ENCODE measurements at regions not wholly inside any gene's neighbourhood (a gene's known extent, or its start where the extent isn't known, plus 50 kb on each side); places are given as distances from the start of the nearest gene placed in this dataset.

DNA sequence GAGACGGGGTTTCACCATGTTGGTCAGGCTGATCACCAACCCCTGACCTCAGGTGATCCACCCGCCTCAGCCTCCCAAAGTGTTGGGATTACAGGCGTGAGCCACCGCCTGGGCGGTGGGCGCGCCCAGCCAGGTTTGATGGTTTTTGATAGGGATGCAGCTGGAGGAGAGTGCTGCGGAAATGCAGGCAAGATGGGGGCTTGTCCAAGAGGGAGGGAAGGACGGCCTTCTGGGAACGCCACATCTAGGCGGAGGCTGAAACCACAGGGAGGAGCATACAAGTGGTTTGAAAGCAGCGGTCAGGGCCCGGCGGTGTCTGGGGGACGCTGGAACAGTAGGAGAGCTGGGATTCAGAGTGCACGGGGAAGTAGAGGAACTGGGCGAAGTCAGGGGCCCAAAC, 134.6 kb downstream of the VRK1 start:
- FAIRE-seq (no peak), DNase-seq (ENCODE audit: insufficient read length, low spot score) (no peak)
- no peak for TF ChIP-seq POLR2A (IDR thresholded peaks at IDR 0.05; ENCODE audit: low read depth, low read length)
- TF ChIP-seq TAF1 (IDR thresholded peaks at IDR 0.05; ENCODE audit: low read depth, low read length) = no peak

DNA sequence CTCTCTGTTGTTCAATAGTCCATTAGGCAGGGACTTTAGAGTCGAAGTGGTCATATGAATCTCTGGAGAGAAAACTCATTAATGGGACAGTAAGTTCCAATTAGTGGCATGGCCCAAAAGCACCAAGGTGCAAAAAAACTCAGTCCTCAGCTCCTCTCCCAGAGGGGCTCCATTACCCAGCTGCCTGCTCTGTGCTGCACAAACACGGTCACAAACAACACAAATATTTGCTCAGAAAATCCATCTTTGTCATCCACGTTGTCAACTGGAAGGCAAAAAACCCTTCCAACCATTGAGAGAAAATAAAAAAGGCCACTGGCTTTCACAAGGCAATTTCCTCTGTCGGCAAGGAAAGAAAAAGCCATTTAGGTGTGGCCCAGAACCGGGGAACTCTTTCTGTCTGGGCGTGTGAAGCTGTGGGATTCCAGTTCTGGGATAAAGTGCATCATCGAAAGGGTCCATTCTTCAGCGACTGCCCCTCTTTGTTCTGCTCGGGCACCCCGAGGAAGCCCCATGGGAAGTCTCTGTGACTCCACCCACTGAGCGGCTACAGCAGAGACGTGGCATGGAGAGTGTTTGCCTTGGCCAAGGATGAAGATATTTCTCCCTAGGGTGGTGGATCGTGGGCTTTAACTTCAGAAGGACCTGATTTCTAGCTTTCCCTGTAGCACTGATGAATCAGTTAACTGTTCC, 137.6 kb downstream of the VRK1 start:
- DNase-seq (ENCODE audit: insufficient read length, low spot score) (no peak), FAIRE-seq (no peak)
- TF ChIP-seq PAX5 (IDR thresholded peaks at IDR 0.05; ENCODE audit: insufficient read depth, low read length, severe bottlenecking) (no peak), TAF1 (IDR thresholded peaks at IDR 0.05; ENCODE audit: low read depth, low read length) (no peak), POLR2A (IDR thresholded peaks at IDR 0.05; ENCODE audit: low read depth, low read length) (no peak)

DNA sequence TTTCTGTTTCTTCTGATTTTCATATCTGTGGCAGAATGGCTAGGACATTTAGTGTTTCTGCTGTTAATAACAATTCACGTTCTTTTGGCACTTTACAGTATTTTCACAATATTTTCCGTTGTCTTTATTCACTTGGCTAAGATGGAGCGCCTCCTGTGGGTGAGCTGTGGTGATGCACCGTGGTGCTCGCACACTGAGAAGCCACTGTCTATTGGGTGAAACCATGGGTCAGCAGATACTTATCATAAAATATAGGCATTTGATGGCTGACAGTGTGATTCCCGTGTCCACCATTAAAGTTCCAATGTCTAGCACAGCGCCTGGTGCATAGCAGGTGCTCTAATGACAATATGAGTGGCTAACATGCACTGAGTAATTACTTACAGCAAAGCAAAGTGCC, 141.8 kb downstream of the VRK1 start:
- FAIRE-seq (peak; percentile 71), DNase-seq (ENCODE audit: insufficient read length, low spot score) (peak; percentile 30)
- TF ChIP-seq TAF1 (IDR thresholded peaks at IDR 0.05; ENCODE audit: low read depth, low read length) = no peak
- TF ChIP-seq POLR2AphosphoS5 (IDR thresholded peaks at IDR 0.05; ENCODE audit: low read depth, low read length) = no peak
- TF ChIP-seq SPI1 (IDR thresholded peaks at IDR 0.05; ENCODE audit: low read depth, low read length) = no peak
- no peak for TF ChIP-seq POU2F2 (IDR thresholded peaks at IDR 0.05; ENCODE audit: low read depth, low read length)
- TF ChIP-seq POLR2A (IDR thresholded peaks at IDR 0.05; ENCODE audit: low read depth, low read length) = no peak
- no peak for TF ChIP-seq PAX5 (IDR thresholded peaks at IDR 0.05; ENCODE audit: insufficient read depth, low read length, severe bottlenecking)

- FAIRE-seq (no peak), DNase-seq (ENCODE audit: insufficient read length, low spot score) (no peak)
- TF ChIP-seq POU2F2 (IDR thresholded peaks at IDR 0.05; ENCODE audit: low read depth, low read length) (no peak), SPI1 (IDR thresholded peaks at IDR 0.05; ENCODE audit: low read depth, low read length) (no peak), PAX5 (IDR thresholded peaks at IDR 0.05; ENCODE audit: insufficient read depth, low read length, severe bottlenecking) (no peak), POLR2A (IDR thresholded peaks at IDR 0.05; ENCODE audit: low read depth, low read length) (no peak), POLR2AphosphoS5 (IDR thresholded peaks at IDR 0.05; ENCODE audit: low read depth, low read length) (no peak), TAF1 (IDR thresholded peaks at IDR 0.05; ENCODE audit: low read depth, low read length) (no peak)
These were observed 142.8 kb downstream of the VRK1 start for GRCh38 chr14:96940009-96940408.

DNA sequence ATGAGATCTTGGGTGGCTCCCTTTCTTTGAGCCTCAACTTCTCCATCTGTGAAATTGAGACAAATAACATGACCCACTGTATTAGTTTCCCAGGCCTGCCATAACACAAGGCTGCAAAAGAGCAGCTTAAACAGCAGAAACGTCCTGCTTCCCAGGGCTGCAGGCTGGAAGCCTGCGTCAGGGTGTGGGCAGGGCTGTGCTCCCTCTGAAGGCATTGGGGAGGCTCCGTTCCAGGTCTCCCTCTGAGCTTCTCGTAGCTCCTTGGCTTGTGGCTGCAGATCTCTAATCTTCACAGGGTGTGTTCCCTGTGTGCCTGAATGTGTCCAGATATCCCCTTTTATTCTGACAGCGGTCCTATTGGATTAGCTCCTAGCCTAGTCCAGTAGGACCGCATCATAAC, 147.1 kb downstream of the VRK1 start:
- FAIRE-seq (no peak), DNase-seq (ENCODE audit: insufficient read length, low spot score) (no peak)
- TF ChIP-seq POU2F2 (IDR thresholded peaks at IDR 0.05; ENCODE audit: low read depth, low read length) (no peak), POLR2A (IDR thresholded peaks at IDR 0.05; ENCODE audit: low read depth, low read length) (no peak), PAX5 (IDR thresholded peaks at IDR 0.05; ENCODE audit: insufficient read depth, low read length, severe bottlenecking) (no peak), TAF1 (IDR thresholded peaks at IDR 0.05; ENCODE audit: low read depth, low read length) (no peak), POLR2AphosphoS5 (IDR thresholded peaks at IDR 0.05; ENCODE audit: low read depth, low read length) (no peak), SPI1 (IDR thresholded peaks at IDR 0.05; ENCODE audit: low read depth, low read length) (no peak)

DNA sequence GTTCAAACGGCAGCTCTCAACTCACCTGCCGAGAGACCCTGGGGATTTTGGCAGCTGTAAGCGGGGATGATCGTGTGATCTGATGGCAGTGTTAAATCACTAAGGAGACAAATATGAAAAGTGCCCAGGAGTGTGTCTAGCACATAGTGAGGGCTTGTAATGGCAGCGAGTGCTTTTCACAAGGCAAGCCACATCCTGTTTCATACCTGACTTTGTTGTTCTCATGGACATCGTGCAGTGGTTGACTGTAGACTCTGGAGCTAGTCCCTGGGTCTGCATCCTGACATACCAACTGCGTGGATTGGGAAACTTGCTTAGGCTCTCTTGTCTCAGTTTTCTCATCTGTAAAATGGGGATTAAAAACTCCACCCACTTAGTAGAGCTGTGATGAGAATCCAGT, 148.5 kb downstream of the VRK1 start:
- DNase-seq (ENCODE audit: insufficient read length, low spot score) = no peak
- no peak for FAIRE-seq
- TF ChIP-seq SPI1 (IDR thresholded peaks at IDR 0.05; ENCODE audit: low read depth, low read length) = no peak
- no peak for TF ChIP-seq PAX5 (IDR thresholded peaks at IDR 0.05; ENCODE audit: insufficient read depth, low read length, severe bottlenecking)
- TF ChIP-seq POU2F2 (IDR thresholded peaks at IDR 0.05; ENCODE audit: low read depth, low read length) = no peak

DNA sequence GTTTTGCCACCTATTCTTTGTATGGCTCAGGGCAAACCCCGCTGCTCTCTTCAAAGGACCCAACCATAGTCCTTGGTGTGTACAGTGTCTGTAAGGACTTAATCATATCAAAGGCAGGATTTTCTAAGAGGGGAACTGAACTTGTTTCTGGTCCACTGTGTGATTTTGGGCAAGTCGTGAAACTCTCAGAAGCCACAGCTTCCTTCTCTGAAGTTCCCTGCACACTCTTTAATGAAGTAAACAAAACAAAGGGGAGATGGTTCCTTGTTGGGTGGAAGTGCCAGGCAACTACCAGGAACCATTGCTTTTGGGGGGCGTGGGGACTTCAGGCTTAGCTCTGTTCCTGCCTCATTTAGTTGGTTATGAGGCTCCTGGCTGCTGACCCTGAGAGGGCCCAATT, 152.4 kb downstream of the VRK1 start:
- DNase-seq (ENCODE audit: insufficient read length, low spot score) (no peak), FAIRE-seq (no peak)
- TF ChIP-seq SPI1 (IDR thresholded peaks at IDR 0.05; ENCODE audit: low read depth, low read length) (peak; percentile 11; the same call in 1 of the 2 replicates), POLR2AphosphoS5 (IDR thresholded peaks at IDR 0.05; ENCODE audit: low read depth, low read length) (no peak)

GRCh38 chr14:96951511-96951910, 154.3 kb downstream of the VRK1 start:
- DNase-seq (ENCODE audit: insufficient read length, low spot score) = no peak
- FAIRE-seq = no peak
- TF ChIP-seq TAF1 (IDR thresholded peaks at IDR 0.05; ENCODE audit: low read depth, low read length) (no peak), SPI1 (IDR thresholded peaks at IDR 0.05; ENCODE audit: low read depth, low read length) (no peak), POLR2AphosphoS5 (IDR thresholded peaks at IDR 0.05; ENCODE audit: low read depth, low read length) (no peak), PAX5 (IDR thresholded peaks at IDR 0.05; ENCODE audit: insufficient read depth, low read length, severe bottlenecking) (no peak), POU2F2 (IDR thresholded peaks at IDR 0.05; ENCODE audit: low read depth, low read length) (no peak), POLR2A (IDR thresholded peaks at IDR 0.05; ENCODE audit: low read depth, low read length) (no peak)

- TF ChIP-seq POU2F2 (IDR thresholded peaks at IDR 0.05; ENCODE audit: low read depth, low read length) (no peak), POLR2A (IDR thresholded peaks at IDR 0.05; ENCODE audit: low read depth, low read length) (no peak), SPI1 (IDR thresholded peaks at IDR 0.05; ENCODE audit: low read depth, low read length) (no peak), POLR2AphosphoS5 (IDR thresholded peaks at IDR 0.05; ENCODE audit: low read depth, low read length) (no peak), PAX5 (IDR thresholded peaks at IDR 0.05; ENCODE audit: insufficient read depth, low read length, severe bottlenecking) (no peak), TAF1 (IDR thresholded peaks at IDR 0.05; ENCODE audit: low read depth, low read length) (no peak)
- FAIRE-seq = no peak
These were observed 156.1 kb downstream of the VRK1 start for GRCh38 chr14:96953087-96953874.

DNA sequence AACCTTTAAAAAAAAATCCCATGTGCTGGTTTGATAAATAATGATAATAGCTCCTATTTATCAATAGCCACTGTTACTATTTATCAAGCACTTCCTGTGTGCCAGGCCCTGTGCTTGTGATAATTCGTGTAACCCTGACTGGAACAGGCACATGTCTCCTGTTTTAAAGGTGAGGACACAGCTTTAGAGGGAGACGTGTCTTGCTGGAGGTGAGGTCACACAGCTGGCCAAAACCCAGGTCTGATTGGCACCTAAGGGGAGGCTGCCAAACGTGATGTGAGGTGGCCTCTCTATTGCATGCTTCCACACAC, 156.6 kb downstream of the VRK1 start:
- FAIRE-seq = no peak
- no peak for DNase-seq (ENCODE audit: insufficient read length, low spot score)
- TF ChIP-seq POU2F2 (IDR thresholded peaks at IDR 0.05; ENCODE audit: low read depth, low read length) (no peak), PAX5 (IDR thresholded peaks at IDR 0.05; ENCODE audit: insufficient read depth, low read length, severe bottlenecking) (no peak), SPI1 (IDR thresholded peaks at IDR 0.05; ENCODE audit: low read depth, low read length) (no peak), POLR2A (IDR thresholded peaks at IDR 0.05; ENCODE audit: low read depth, low read length) (no peak), TAF1 (IDR thresholded peaks at IDR 0.05; ENCODE audit: low read depth, low read length) (no peak)

More at GRCh38 chr14:96953087-96953874, 156.1 kb downstream of the VRK1 start:
- no peak for DNase-seq (ENCODE audit: insufficient read length, low spot score)

All from GM12891 (cell line).